Neural cell (in vitro differentiated cells): ENCODE measurements at regions not wholly inside any gene's neighbourhood (a gene's known extent, or its start where the extent isn't known, plus 50 kb on each side); places are given as distances from the start of the nearest gene placed in this dataset.
A peak's percentile ranks its signal among the peaks of the same experiment; 100 is the strongest.
"Not testable (repeated sequence)": the region's sequence is repeated elsewhere in the genome, so short reads cannot be mapped to it uniquely, and the experiment has no call there.

ENCODE experiments used
- H2AFZ ChIP-seq: fragments of 200-600, 300-800 bp; sonication (generic), shearing (Covaris generic); 2 replicates; pipeline ENCODE4 v1.6.0; 2014; ENCODE audit warnings: low read depth, mild to moderate bottlenecking, antibody characterized with exemption, low read length, moderate library complexity
- H3F3A ChIP-seq: fragments of 200-600 bp; shearing (Covaris generic); 2 replicates; pipeline ENCODE4 v1.6.1; 2016; ENCODE audit warnings: mild to moderate bottlenecking, moderate library complexity, mixed read lengths, antibody characterized with exemption, low read length; ENCODE audit not compliant: insufficient read depth, poor library complexity, severe bottlenecking
- H3K27ac ChIP-seq: fragments of 200-600, 300-800 bp; sonication (generic), shearing (Covaris generic); 2 replicates; pipeline ENCODE4 v1.5.1; 2014; ENCODE audit warnings: mild to moderate bottlenecking, low read length, moderate library complexity
- H3K27me3 ChIP-seq: fragments of 300-800, 200-600 bp; sonication (generic), shearing (Covaris generic); 2 replicates; pipeline ENCODE4 v1.6.0; 2014; ENCODE audit warnings: mild to moderate bottlenecking, low read depth, low read length, moderate library complexity; ENCODE audit not compliant: insufficient read depth
- H3K36me3 ChIP-seq: fragments of 300-800, 200-600 bp; sonication (generic), shearing (Covaris generic); 2 replicates; pipeline ENCODE4 v1.5.1; 2014; ENCODE audit warnings: mild to moderate bottlenecking, antibody characterized with exemption, low read length, moderate library complexity; ENCODE audit not compliant: insufficient read depth
- H3K4me2 ChIP-seq: fragments of 300-800, 200-600 bp; sonication (generic), shearing (Covaris generic); 2 replicates; pipeline ENCODE4 v1.6.0; 2014; ENCODE audit warnings: mild to moderate bottlenecking, low read length
- H3K4me3 ChIP-seq: fragments of 300-800, 200-600 bp; sonication (generic), shearing (Covaris generic); 2 replicates; pipeline ENCODE4 v1.5.1; 2014; ENCODE audit warnings: mild to moderate bottlenecking, low read length, moderate library complexity
- H3K79me2 ChIP-seq: fragments of 200-600 bp; shearing (Covaris generic); replicated peaks from 2 replicates; pipeline ENCODE4 v1.6.0; 2014; ENCODE audit warnings: mild to moderate bottlenecking, low read length, moderate library complexity; ENCODE audit not compliant: insufficient read depth
- H3K9ac ChIP-seq: fragments of 300-800, 200-600 bp; sonication (generic), shearing (Covaris generic); 2 replicates; pipeline ENCODE4 v1.6.1; 2016; ENCODE audit warnings: mild to moderate bottlenecking, low read length, mixed read lengths
- H3K9me2 ChIP-seq: fragments of 200-600 bp; shearing (Covaris generic); 2 replicates; pipeline ENCODE4 v1.6.1; 2016; ENCODE audit warnings: mild to moderate bottlenecking, low read length, mixed read lengths; ENCODE audit not compliant: insufficient read depth
- H3K9me3 ChIP-seq: fragments of 200-600, 300-800 bp; sonication (generic), shearing (Covaris generic); 2 replicates; pipeline ENCODE4 v1.6.1; 2016; ENCODE audit warnings: mild to moderate bottlenecking, mixed run types, low read length, moderate library complexity, mixed read lengths
- H4K20me1 ChIP-seq: fragments of 200-600 bp; shearing (Covaris generic); 2 replicates; pipeline ENCODE4 v1.6.1; 2016; ENCODE audit warnings: mild to moderate bottlenecking, mixed run types; ENCODE audit not compliant: insufficient read depth
- EP300 ChIP-seq: fragments of 450-650 bp; conservative IDR thresholded peaks from 2 replicates; pipeline ENCODE4 v1.6.1; 2014; ENCODE audit warnings: antibody characterized with exemption, mild to moderate bottlenecking, moderate library complexity; ENCODE audit not compliant: poor library complexity, severe bottlenecking
- EZH2 ChIP-seq: fragments of 200-600, 300-800 bp; shearing (Covaris generic), sonication (generic); IDR thresholded peaks from 2 replicates; pipeline ENCODE4 v1.6.1; 2014; ENCODE audit warnings: antibody characterized with exemption, low read length, borderline replicate concordance, mild to moderate bottlenecking; ENCODE audit not compliant: insufficient read depth, poor library complexity, severe bottlenecking
- MXI1 ChIP-seq: fragments of 450-650 bp; conservative IDR thresholded peaks from 2 replicates; pipeline ENCODE4 v1.6.1; 2014; ENCODE audit warnings: antibody characterized with exemption, mild to moderate bottlenecking; ENCODE audit not compliant: poor library complexity, severe bottlenecking
- POLR2AphosphoS5 ChIP-seq: IDR thresholded peaks from 2 replicates; pipeline ENCODE4 v1.6.1; 2012
- RAD21 ChIP-seq: fragments of 450-650 bp; conservative IDR thresholded peaks from 2 replicates; pipeline ENCODE4 v1.6.1; 2014; ENCODE audit warnings: antibody characterized with exemption, mild to moderate bottlenecking, moderate library complexity
- SMC3 ChIP-seq: fragments of 450-650 bp; conservative IDR thresholded peaks from 2 replicates; pipeline ENCODE4 v1.6.1; 2014; ENCODE audit warnings: antibody characterized with exemption, mild to moderate bottlenecking, moderate library complexity; ENCODE audit not compliant: poor library complexity
- TAF1 ChIP-seq: IDR thresholded peaks from 2 replicates; pipeline ENCODE4 v1.6.1; 2012; ENCODE audit warnings: low read depth
- TF ChIP-seq, protein P1 (sequence below): fragments of 450-650 bp; IDR thresholded peaks from 2 replicates; pipeline ENCODE4 v1.5.1; 2014; ENCODE audit warnings: antibody characterized with exemption, mild to moderate bottlenecking, moderate library complexity; ENCODE audit not compliant: poor library complexity, severe bottlenecking
- TF ChIP-seq, protein P2 (sequence below): IDR thresholded peaks from 2 replicates; pipeline ENCODE4 v1.6.1; 2012; ENCODE audit warnings: borderline replicate concordance

DNA sequence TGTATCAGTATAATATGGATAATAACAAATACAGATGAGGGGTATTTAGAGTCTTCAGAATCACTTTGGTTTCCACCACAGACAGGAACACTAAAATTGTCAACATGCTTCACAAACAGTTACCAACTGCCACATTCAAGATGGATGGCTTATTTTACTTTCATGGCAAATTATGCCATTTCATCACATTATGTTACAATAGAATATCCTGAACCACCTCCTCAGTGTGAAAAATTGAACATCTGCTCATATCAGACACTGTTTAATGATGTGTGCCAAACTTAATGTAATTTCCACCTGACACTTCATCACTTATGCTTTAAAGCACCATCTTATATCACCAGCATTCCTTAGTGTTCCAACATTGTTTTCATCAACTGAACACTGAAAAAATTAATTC, 357.4 kb downstream of the KCNN2 start:
- no peaks in the 10 kb centered on the region for H3K9me2 ChIP-seq
- no peak overlapping the region for H3K27ac ChIP-seq
- no peaks in the 10 kb centered on the region for H3K9me3 ChIP-seq
- no peaks in the 10 kb centered on the region for H3F3A ChIP-seq
- no peaks in the 10 kb centered on the region for H3K27me3 ChIP-seq
- H3K36me3 ChIP-seq = no peaks in the 10 kb centered on the region
- no peak overlapping the region for H3K4me3 ChIP-seq
- no peak overlapping the region for H3K4me2 ChIP-seq
- no peaks in the 10 kb centered on the region for H3K79me2 ChIP-seq
- H4K20me1 ChIP-seq = no peaks in the 10 kb centered on the region
- H3K9ac ChIP-seq = no peak overlapping the region
- H2AFZ ChIP-seq = no peak overlapping the region
- TF ChIP-seq EZH2 (no peak), POLR2AphosphoS5 (peak; percentile 33), EP300 (peak; percentile 67)
- TF ChIP-seq, protein P1, sequence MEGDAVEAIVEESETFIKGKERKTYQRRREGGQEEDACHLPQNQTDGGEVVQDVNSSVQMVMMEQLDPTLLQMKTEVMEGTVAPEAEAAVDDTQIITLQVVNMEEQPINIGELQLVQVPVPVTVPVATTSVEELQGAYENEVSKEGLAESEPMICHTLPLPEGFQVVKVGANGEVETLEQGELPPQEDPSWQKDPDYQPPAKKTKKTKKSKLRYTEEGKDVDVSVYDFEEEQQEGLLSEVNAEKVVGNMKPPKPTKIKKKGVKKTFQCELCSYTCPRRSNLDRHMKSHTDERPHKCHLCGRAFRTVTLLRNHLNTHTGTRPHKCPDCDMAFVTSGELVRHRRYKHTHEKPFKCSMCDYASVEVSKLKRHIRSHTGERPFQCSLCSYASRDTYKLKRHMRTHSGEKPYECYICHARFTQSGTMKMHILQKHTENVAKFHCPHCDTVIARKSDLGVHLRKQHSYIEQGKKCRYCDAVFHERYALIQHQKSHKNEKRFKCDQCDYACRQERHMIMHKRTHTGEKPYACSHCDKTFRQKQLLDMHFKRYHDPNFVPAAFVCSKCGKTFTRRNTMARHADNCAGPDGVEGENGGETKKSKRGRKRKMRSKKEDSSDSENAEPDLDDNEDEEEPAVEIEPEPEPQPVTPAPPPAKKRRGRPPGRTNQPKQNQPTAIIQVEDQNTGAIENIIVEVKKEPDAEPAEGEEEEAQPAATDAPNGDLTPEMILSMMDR = no peak

DNA sequence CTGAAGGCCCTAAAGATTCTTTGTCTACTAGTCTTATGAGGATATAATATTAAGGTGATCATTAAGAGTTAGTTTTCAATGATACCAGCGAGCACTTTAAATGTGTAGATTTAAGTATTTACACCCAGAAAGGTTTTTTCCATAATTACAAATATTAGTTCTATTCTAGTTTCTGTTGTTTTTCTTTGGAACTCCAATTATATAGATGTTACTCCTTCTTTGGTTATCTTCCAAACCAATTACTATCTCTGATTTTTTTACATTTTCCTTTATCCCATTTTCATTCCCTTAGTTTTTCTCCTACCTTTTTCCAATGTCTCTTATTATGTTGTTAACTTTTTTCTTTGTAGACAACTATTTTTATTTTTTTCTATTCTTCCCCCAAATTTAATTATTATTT, 355.1 kb downstream of the KCNN2 start:
- TF ChIP-seq, protein P2, sequence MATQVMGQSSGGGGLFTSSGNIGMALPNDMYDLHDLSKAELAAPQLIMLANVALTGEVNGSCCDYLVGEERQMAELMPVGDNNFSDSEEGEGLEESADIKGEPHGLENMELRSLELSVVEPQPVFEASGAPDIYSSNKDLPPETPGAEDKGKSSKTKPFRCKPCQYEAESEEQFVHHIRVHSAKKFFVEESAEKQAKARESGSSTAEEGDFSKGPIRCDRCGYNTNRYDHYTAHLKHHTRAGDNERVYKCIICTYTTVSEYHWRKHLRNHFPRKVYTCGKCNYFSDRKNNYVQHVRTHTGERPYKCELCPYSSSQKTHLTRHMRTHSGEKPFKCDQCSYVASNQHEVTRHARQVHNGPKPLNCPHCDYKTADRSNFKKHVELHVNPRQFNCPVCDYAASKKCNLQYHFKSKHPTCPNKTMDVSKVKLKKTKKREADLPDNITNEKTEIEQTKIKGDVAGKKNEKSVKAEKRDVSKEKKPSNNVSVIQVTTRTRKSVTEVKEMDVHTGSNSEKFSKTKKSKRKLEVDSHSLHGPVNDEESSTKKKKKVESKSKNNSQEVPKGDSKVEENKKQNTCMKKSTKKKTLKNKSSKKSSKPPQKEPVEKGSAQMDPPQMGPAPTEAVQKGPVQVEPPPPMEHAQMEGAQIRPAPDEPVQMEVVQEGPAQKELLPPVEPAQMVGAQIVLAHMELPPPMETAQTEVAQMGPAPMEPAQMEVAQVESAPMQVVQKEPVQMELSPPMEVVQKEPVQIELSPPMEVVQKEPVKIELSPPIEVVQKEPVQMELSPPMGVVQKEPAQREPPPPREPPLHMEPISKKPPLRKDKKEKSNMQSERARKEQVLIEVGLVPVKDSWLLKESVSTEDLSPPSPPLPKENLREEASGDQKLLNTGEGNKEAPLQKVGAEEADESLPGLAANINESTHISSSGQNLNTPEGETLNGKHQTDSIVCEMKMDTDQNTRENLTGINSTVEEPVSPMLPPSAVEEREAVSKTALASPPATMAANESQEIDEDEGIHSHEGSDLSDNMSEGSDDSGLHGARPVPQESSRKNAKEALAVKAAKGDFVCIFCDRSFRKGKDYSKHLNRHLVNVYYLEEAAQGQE = no peak
- TF ChIP-seq RAD21 (no peak), POLR2AphosphoS5 (no peak), MXI1 (no peak), EZH2 (no peak), SMC3 (no peak), EP300 (no peak), TAF1 (no peak)
- TF ChIP-seq, protein P1 = no peak
- no peaks in the 10 kb centered on the region for H3K79me2 ChIP-seq

DNA sequence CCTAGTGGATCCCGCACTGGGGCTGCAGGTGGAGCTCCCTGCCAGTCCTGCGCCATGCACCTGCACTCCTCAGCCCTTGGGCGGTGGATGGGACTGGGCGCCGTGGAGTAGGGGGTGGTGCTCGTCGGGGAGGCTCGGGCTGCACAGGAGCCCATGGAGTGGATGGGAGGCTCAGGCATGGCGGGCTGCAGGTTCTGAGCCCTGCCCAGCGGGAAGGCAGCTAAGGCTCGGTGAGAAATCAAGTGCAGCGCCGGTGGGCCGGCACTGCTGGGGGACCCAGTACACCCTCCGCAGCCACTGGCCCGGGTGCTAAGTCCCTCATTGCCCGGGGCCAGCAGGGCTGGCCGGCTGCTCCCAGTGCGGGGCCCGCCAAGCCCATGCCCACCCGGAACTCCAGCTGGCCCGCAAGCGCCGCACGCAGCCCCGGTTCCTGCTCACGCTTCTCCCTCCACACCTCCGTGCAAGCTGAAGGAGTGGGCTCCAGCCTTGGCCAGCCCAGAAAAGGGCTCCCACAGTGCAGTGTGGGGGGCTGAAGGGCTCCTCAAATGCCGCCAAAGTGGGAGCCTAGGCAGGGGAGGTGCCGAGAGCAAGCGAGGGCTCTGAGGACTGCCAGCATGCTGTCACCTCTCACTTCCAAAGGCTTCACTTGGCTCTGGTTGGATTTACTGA, 342.5 kb downstream of the KCNN2 start:
- H3K27ac ChIP-seq, H3K27me3 ChIP-seq, H4K20me1 ChIP-seq, H3K9me3 ChIP-seq, H3F3A ChIP-seq, H3K4me2 ChIP-seq, H3K36me3 ChIP-seq, H3K79me2 ChIP-seq, H3K9me2 ChIP-seq, H3K4me3 ChIP-seq, H3K9ac ChIP-seq, H2AFZ ChIP-seq: not testable (repeated sequence)

More for the DNA sequence above, 355.1 kb downstream of the KCNN2 start:
- H3K27ac ChIP-seq = no peak overlapping the region
- no peak overlapping the region for H2AFZ ChIP-seq
- no peaks in the 10 kb centered on the region for H3F3A ChIP-seq
- H3K27me3 ChIP-seq = no peaks in the 10 kb centered on the region
- H3K9me3 ChIP-seq = no peaks in the 10 kb centered on the region
- H3K4me3 ChIP-seq = no peak overlapping the region
- H3K9me2 ChIP-seq = no peaks in the 10 kb centered on the region
- no peaks in the 10 kb centered on the region for H3K36me3 ChIP-seq
- H4K20me1 ChIP-seq = no peaks in the 10 kb centered on the region
- H3K9ac ChIP-seq = no peak overlapping the region
- no peak overlapping the region for H3K4me2 ChIP-seq
